Breast epithelium (tissue), 4 donors: ENCODE measurements at regions not wholly inside any gene's neighbourhood (a gene's known extent, or its start where the extent isn't known, plus 50 kb on each side); places are given as distances from the start of the nearest gene placed in this dataset.
A peak's percentile ranks its signal among the peaks of the same experiment; 100 is the strongest.

Source experiments
- DNase-seq, 2 donors: peaks; one replicate each; pipeline ENCODE4 v3.0.0-alpha.2; 2019; ENCODE audit warnings: low spot score in 2 of 2
- H3K27ac ChIP-seq, 2 donors: fragments of 200-600 bp; sonication (generic) in 1 of 2; one replicate each; pipeline ENCODE4 v1.5.1; 2016 to 2019; ENCODE audit warnings: mild to moderate bottlenecking in 1 of 2
- H3K27me3 ChIP-seq, 2 donors: fragments of 200-600 bp; sonication (generic) in 1 of 2; one replicate each; pipeline versions ENCODE4 v1.5.1 to v1.6.0; 2017 to 2019; ENCODE audit warnings: control low read depth in 1 of 2, mild to moderate bottlenecking in 1 of 2
- H3K36me3 ChIP-seq: fragments of 200-600 bp; one replicate; pipeline ENCODE4 v1.5.1; 2019
- H3K4me1 ChIP-seq, 2 donors: fragments of 200-600 bp; sonication (generic); one replicate each; pipeline ENCODE4 v1.5.1; 2016 to 2019; ENCODE audit warnings: control low read depth in 1 of 2
- H3K4me3 ChIP-seq, 3 donors: fragments of 200-600 bp; sonication (generic); 1 replicate in 2 of 3; 2 replicates in 1 of 3; pipeline ENCODE4 v1.5.1; 2016 to 2019; ENCODE audit warnings: mild to moderate bottlenecking in 3 of 3, moderate library complexity in 2 of 3
- H3K9me3 ChIP-seq, 2 donors: fragments of 200-600 bp; sonication (generic) in 1 of 2; one replicate each; pipeline ENCODE4 v1.5.1; 2016 to 2019; ENCODE audit warnings: control low read depth in 1 of 2
- POLR2A ChIP-seq: fragments of 450-650 bp; IDR thresholded peaks from one replicate; pipeline ENCODE4 v1.6.1; 2016; ENCODE audit warnings: antibody characterized with exemption, mild to moderate bottlenecking, moderate library complexity
- POLR2AphosphoS5 ChIP-seq, 3 donors: sonication (generic); formaldehyde crosslinking; IDR thresholded peaks; one replicate each; pipeline ENCODE4 v1.6.1; 2017; ENCODE audit warnings: antibody characterized with exemption in 3 of 3
- intact Hi-C: fragments of 100-400 bp; cut with DNase I; formaldehyde crosslinking; loops from one replicate; pipeline ENCODE4 v1.15.1; 2023; ENCODE audit warnings: low total_unique reads
- TF ChIP-seq, protein P1 (sequence below), 3 donors: fragments of 450-650 bp; IDR thresholded peaks; one replicate each; pipeline ENCODE4 v1.5.1; 2016 to 2017; ENCODE audit warnings: antibody characterized with exemption in 3 of 3, mild to moderate bottlenecking in 3 of 3, moderate library complexity in 3 of 3

DNA sequence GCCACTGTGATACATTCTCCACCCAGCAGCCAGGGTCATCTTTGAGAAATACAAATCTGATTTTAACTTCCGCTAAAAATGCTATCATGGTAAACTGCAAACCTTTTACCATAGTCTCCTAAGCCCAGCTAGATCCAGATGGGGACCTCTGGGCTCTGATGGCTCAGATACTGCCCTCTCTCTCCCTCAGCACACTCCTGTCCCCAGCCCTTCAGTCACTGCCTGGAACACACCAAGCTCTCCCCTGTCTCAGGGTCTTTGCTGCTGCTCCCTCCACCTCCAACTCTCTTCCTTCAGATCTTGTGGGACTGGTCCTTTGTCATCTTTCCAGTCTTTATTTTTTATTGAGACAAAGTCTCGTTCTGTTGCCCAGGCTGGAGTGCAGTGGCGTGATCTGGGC lies 65.1 kb downstream of the SPRY4 start:
- Histone ChIP-seq H3K9me3 (no peaks in the 10 kb centered on the region), H3K27me3 (no peaks in the 10 kb centered on the region), H3K4me1 (no peaks in the 10 kb centered on the region), H3K27ac (no peak overlapping the region), H3K4me3 (no peak overlapping the region), H3K36me3 (no peaks in the 10 kb centered on the region)
- no peak for DNase-seq
- no peak for TF ChIP-seq POLR2A
- no peak for TF ChIP-seq POLR2AphosphoS5 (IDR thresholded peaks at IDR 0.05)
- TF ChIP-seq, protein P1, sequence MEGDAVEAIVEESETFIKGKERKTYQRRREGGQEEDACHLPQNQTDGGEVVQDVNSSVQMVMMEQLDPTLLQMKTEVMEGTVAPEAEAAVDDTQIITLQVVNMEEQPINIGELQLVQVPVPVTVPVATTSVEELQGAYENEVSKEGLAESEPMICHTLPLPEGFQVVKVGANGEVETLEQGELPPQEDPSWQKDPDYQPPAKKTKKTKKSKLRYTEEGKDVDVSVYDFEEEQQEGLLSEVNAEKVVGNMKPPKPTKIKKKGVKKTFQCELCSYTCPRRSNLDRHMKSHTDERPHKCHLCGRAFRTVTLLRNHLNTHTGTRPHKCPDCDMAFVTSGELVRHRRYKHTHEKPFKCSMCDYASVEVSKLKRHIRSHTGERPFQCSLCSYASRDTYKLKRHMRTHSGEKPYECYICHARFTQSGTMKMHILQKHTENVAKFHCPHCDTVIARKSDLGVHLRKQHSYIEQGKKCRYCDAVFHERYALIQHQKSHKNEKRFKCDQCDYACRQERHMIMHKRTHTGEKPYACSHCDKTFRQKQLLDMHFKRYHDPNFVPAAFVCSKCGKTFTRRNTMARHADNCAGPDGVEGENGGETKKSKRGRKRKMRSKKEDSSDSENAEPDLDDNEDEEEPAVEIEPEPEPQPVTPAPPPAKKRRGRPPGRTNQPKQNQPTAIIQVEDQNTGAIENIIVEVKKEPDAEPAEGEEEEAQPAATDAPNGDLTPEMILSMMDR (IDR thresholded peaks at IDR 0.05) = no peak
- intact Hi-C loops = no loop called here

DNA sequence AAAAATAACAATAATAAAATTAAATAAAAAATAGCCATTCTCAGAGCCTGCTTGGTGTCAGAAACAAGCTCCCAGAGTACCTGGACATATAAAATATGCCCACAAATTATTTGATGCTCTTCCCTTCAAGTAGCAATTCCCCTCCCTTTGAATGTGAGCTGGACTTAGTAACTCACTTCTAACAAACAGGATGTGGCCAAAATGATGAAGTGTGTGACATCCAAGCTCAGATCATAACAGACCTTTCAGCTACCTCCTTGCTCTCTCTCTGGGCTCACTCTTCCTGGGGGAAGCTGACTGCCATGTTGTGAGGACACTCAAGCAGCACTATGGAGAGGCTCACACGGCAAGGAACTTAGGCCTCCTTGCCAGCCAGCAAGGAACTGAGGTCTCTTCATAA lies 69.0 kb downstream of the SPRY4 start:
- intact Hi-C loops = no loop called here
- Histone ChIP-seq H3K36me3 (no peaks in the 10 kb centered on the region), H3K27ac (no peak overlapping the region), H3K4me3 (no peak overlapping the region), H3K27me3 (no peaks in the 10 kb centered on the region), H3K9me3 (no peaks in the 10 kb centered on the region), H3K4me1 (no peaks in the 10 kb centered on the region)
- TF ChIP-seq POLR2A (no peak), POLR2AphosphoS5 (IDR thresholded peaks at IDR 0.05) (no peak)
- TF ChIP-seq, protein P1 (IDR thresholded peaks at IDR 0.05) = no peak
- no peak for DNase-seq

DNA sequence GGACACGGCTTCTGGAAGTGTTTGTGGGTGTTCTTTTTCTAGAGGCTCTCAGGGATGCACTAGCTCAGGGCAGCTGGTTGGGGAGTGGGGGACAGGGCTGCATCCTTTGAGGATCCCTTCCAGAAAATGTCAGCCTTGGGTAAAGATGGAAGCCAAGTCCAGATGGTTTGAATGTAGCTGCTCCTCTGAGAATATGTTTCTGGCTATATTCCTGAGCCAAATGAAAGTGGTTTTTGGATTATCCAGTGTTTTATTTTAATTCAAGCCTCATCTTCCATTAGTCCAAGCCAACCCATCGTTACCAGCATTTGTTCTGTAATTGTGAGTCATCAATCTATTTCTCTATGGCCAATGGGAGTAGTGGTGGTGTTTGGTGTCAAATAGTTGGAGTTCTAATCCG lies 70.4 kb downstream of the SPRY4 start:
- Histone ChIP-seq H3K27ac (peak overlapping the region in 1 of 2 donors; percentile 25), H3K36me3 (no peaks in the 10 kb centered on the region), H3K4me1 (no peaks in the 10 kb centered on the region), H3K9me3 (no peaks in the 10 kb centered on the region), H3K27me3 (no peaks in the 10 kb centered on the region), H3K4me3 (no peak overlapping the region)
- intact Hi-C loops = no loop called here
- no peak for DNase-seq
- TF ChIP-seq POLR2AphosphoS5 (IDR thresholded peaks at IDR 0.05) (no peak), POLR2A (no peak)
- TF ChIP-seq, protein P1 (IDR thresholded peaks at IDR 0.05) = no peak

DNA sequence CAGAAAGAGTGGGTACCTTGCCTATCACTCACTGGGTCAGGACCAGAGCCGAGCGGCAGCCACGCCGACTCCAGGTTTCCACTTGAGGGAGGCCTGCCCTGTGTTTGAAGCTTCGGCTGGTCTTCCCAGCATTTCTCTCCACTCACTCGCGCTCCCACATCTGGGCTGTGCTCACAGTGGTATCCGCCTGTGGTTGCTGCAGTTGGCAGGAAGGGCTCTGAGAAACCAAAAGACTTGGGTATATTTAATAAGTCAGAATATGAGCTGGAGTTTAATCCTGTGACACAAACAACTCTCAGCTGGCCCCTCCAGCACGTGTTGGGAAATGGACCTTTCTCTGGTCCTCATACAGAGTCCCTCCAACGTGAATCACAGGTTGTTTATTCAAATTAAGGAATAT lies 70.9 kb downstream of the SPRY4 start:
- intact Hi-C loops = no loop called here

DNA sequence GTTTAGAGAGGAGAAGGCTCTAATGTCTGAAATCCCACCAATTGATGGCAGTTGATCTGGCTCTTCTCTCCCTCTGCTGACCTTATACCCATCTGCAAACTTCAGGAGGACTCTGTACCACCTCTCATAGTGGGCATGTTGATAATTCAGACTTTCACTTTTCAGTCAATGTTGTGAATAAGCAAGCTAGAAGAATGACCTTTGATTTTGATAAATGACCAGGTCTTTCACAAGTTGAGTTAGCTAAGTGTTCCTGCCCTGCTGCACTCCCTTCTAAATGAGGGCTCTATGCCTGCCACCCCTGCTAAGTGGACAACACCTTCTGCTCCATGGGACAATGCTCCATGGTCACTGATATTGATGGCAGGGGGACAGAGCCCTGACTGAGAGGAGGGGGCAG lies 74.7 kb downstream of the SPRY4 start:
- Histone ChIP-seq H3K27ac (no peak overlapping the region), H3K4me3 (no peak overlapping the region), H3K27me3 (no peaks in the 10 kb centered on the region), H3K36me3 (no peaks in the 10 kb centered on the region), H3K9me3 (no peaks in the 10 kb centered on the region), H3K4me1 (peaks cover 0 to 4% of the 10 kb centered on the region in 2 donors)
- intact Hi-C loops = no loop called here
- no peak for DNase-seq
- TF ChIP-seq POLR2AphosphoS5 (IDR thresholded peaks at IDR 0.05) (no peak), POLR2A (no peak)
- TF ChIP-seq, protein P1 (IDR thresholded peaks at IDR 0.05) = no peak

More for the DNA sequence above, 70.9 kb downstream of the SPRY4 start:
- Histone ChIP-seq H3K27me3 (no peaks in the 10 kb centered on the region), H3K4me3 (no peak overlapping the region), H3K36me3 (no peaks in the 10 kb centered on the region), H3K9me3 (no peaks in the 10 kb centered on the region), H3K4me1 (no peaks in the 10 kb centered on the region), H3K27ac (peak overlapping the region in 1 of 2 donors; percentile 25)
- DNase-seq = no peak
- TF ChIP-seq POLR2A = no peak
- TF ChIP-seq POLR2AphosphoS5 (IDR thresholded peaks at IDR 0.05) = no peak
- TF ChIP-seq, protein P1 (IDR thresholded peaks at IDR 0.05) = no peak
